ENCODE measurements at regions not wholly inside any gene's neighbourhood (a gene's known extent, or its start where the extent isn't known, plus 50 kb on each side); places are given as distances from the start of the nearest gene placed in this dataset.

GRCh38 chr7:67803789-67804188 is 807.2 kb downstream of the TYW1 start:
- TF ChIP-seq REST (IDR thresholded peaks at IDR 0.05; ENCODE audit: insufficient read depth in 1 of 2, low read depth in 2 of 2, low read length in 2 of 2): no peak
- TF ChIP-seq TAF1 (IDR thresholded peaks at IDR 0.05; ENCODE audit: borderline replicate concordance, insufficient read depth, low read length): no peak
- TF ChIP-seq SIN3A (IDR thresholded peaks at IDR 0.05; ENCODE audit: borderline replicate concordance, insufficient read depth, low read length): no peak
- no peak for TF ChIP-seq FOXP2 (optimal IDR thresholded peaks at IDR 0.05; ENCODE audit: borderline replicate concordance, extremely low read depth, extremely low read length, insufficient read depth)
- no peak for TF ChIP-seq POLR2AphosphoS5 (IDR thresholded peaks at IDR 0.05; ENCODE audit: low read depth, low read length)

- no peak for TF ChIP-seq SIN3A (IDR thresholded peaks at IDR 0.05; ENCODE audit: borderline replicate concordance, insufficient read depth, low read length)
- TF ChIP-seq POLR2AphosphoS5 (IDR thresholded peaks at IDR 0.05; ENCODE audit: low read depth, low read length): no peak
- TF ChIP-seq FOXP2 (optimal IDR thresholded peaks at IDR 0.05; ENCODE audit: borderline replicate concordance, extremely low read depth, extremely low read length, insufficient read depth): no peak
- TF ChIP-seq REST (IDR thresholded peaks at IDR 0.05; ENCODE audit: insufficient read depth in 1 of 2, low read depth in 2 of 2, low read length in 2 of 2): no peak
Measured at GRCh38 chr7:67805921-67806471, 809.4 kb downstream of the TYW1 start.

- TF ChIP-seq REST (IDR thresholded peaks at IDR 0.05; ENCODE audit: insufficient read depth in 1 of 2, low read depth in 2 of 2, low read length in 2 of 2) (no peak), POLR2AphosphoS5 (IDR thresholded peaks at IDR 0.05; ENCODE audit: low read depth, low read length) (no peak), TAF1 (IDR thresholded peaks at IDR 0.05; ENCODE audit: borderline replicate concordance, insufficient read depth, low read length) (no peak), SIN3A (IDR thresholded peaks at IDR 0.05; ENCODE audit: borderline replicate concordance, insufficient read depth, low read length) (no peak), FOXP2 (optimal IDR thresholded peaks at IDR 0.05; ENCODE audit: borderline replicate concordance, extremely low read depth, extremely low read length, insufficient read depth) (no peak)
Measured at GRCh38 chr7:67807826-67808225, 811.2 kb downstream of the TYW1 start.

- TF ChIP-seq FOXP2 (optimal IDR thresholded peaks at IDR 0.05; ENCODE audit: borderline replicate concordance, extremely low read depth, extremely low read length, insufficient read depth): no peak
- no peak for TF ChIP-seq SIN3A (IDR thresholded peaks at IDR 0.05; ENCODE audit: borderline replicate concordance, insufficient read depth, low read length)
- no peak for TF ChIP-seq POLR2AphosphoS5 (IDR thresholded peaks at IDR 0.05; ENCODE audit: low read depth, low read length)
- TF ChIP-seq TAF1 (IDR thresholded peaks at IDR 0.05; ENCODE audit: borderline replicate concordance, insufficient read depth, low read length): no peak
- no peak for TF ChIP-seq REST (IDR thresholded peaks at IDR 0.05; ENCODE audit: insufficient read depth in 1 of 2, low read depth in 2 of 2, low read length in 2 of 2)
Measured at GRCh38 chr7:67809586-67809985, 813.0 kb downstream of the TYW1 start.

Data from PFSK-1 (cell line).